Lower leg skin (tissue), 3 donors: ENCODE measurements at regions not wholly inside any gene's neighbourhood (a gene's known extent, or its start where the extent isn't known, plus 50 kb on each side); places are given as distances from the start of the nearest gene placed in this dataset.

Experiments used
- POLR2A ChIP-seq, 2 donors: fragments of 450-650 bp; IDR thresholded peaks; one replicate each; pipeline ENCODE4 v1.6.1; 2016 to 2017; ENCODE audit warnings: antibody characterized with exemption in 2 of 2, mild to moderate bottlenecking in 1 of 2, moderate library complexity in 1 of 2
- TF ChIP-seq, protein P1 (sequence below), 3 donors: fragments of 450-650 bp; IDR thresholded peaks; one replicate each; pipeline ENCODE4 v1.5.1; 2016; ENCODE audit warnings: antibody characterized with exemption in 3 of 3, mild to moderate bottlenecking in 3 of 3, moderate library complexity in 2 of 3

GRCh38 chr4:120508036-120508435, 414.5 kb downstream of the PRDM5 start:
- no peak for TF ChIP-seq POLR2A (IDR thresholded peaks at IDR 0.05)
- TF ChIP-seq, protein P1, sequence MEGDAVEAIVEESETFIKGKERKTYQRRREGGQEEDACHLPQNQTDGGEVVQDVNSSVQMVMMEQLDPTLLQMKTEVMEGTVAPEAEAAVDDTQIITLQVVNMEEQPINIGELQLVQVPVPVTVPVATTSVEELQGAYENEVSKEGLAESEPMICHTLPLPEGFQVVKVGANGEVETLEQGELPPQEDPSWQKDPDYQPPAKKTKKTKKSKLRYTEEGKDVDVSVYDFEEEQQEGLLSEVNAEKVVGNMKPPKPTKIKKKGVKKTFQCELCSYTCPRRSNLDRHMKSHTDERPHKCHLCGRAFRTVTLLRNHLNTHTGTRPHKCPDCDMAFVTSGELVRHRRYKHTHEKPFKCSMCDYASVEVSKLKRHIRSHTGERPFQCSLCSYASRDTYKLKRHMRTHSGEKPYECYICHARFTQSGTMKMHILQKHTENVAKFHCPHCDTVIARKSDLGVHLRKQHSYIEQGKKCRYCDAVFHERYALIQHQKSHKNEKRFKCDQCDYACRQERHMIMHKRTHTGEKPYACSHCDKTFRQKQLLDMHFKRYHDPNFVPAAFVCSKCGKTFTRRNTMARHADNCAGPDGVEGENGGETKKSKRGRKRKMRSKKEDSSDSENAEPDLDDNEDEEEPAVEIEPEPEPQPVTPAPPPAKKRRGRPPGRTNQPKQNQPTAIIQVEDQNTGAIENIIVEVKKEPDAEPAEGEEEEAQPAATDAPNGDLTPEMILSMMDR (IDR thresholded peaks at IDR 0.05) = no peak
